ENCODE measurements at regions not wholly inside any gene's neighbourhood (a gene's known extent, or its start where the extent isn't known, plus 50 kb on each side); places are given as distances from the start of the nearest gene placed in this dataset.
A peak's percentile ranks its signal among the peaks of the same experiment; 100 is the strongest.

DNA sequence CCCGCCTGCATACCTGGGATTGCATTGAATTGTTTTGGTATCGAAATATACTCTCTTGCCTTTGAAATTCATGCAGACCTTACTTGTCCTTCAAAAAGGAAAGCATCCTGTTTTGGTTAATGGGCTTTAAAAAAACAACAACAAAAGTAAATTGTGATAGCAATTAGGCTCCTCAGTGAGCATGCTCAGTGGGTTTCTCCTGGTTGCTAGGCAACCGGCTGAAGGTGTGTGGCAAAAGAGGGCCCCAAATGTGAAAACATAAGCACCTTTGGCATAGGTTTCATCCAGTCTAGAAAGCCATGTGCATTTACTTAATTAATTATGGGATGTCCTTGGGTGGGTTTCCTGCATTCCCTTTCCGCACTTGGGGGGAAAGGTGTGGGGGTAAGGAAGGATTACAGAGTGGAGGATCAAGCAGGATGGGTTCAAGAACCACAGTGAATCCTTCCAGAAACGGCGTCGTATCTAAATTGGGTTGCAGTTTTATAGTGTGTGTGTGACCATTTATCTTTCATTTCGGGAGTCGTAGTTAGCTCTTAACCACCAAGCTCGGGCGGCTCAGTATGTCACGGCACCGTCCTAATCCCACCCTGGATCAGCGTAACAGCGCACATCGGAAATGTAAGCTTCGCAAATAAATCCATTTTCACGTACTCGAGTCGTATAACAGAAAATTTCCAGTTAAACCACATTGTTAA, 274.9 kb upstream of the TCF4 start:
- CTCF ChIA-PET = no interaction called here
- no peaks in the 10 kb centered on the region for H3K4me1 ChIP-seq
- no peak for ATAC-seq
- no peak for DNase-seq (ENCODE audit: low read depth in 1 of 2, low spot score in 1 of 2)
- H3K4me2 ChIP-seq = no peak overlapping the region
- WGBS (ENCODE audit: missing lambda C conversion rate) = 89% methylated on average over 20 of the region's 20 CpGs
- FAIRE-seq = no peak
- no peak for TF ChIP-seq ELK1 (IDR thresholded peaks at IDR 0.05; ENCODE audit: low read depth, low read length)
- TF ChIP-seq CTCF (IDR thresholded peaks at IDR 0.05) = no peak
- no peak for TF ChIP-seq EP300 (IDR thresholded peaks at IDR 0.05)
- no peak for TF ChIP-seq CBX8 (IDR thresholded peaks at IDR 0.05)
- no peak for TF ChIP-seq KDM5A (IDR thresholded peaks at IDR 0.05)
- TF ChIP-seq CHD4 (IDR thresholded peaks at IDR 0.05; ENCODE audit: borderline replicate concordance) = no peak
- POLR2A ChIA-PET = no interaction called here
- H3K4me3 ChIP-seq = no peak overlapping the region
- H3K9me3 ChIP-seq = no peaks in the 10 kb centered on the region
- H3K27ac ChIP-seq = no peak overlapping the region

DNA sequence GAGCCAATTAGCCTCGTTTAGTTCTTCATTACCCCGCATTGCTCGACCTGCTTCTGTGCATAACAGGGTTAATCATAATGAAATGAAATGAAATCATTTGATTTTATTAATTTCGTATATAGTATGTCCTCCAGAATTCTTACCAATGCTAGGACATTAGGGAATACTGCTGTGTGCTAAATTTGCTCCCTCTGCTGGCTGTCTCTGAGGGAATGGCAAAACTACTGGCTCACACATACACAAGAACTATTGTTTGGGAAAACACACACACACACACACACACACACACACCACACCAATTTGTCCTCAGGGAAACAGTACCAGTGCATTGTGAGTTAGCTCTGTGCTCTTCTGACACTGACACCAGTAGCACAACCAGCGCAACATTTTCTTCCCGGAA, 273.3 kb upstream of the TCF4 start:
- Histone ChIP-seq H3K27ac (no peak overlapping the region), H3K4me1 (peaks cover 10% of the 10 kb centered on the region), H3K4me3 (no peak overlapping the region), H3K9me3 (no peaks in the 10 kb centered on the region), H3K4me2 (no peak overlapping the region)
- DNase-seq (ENCODE audit: low read depth in 1 of 2, low spot score in 1 of 2) (peak in 1 of 2 experiments; percentile 33), ATAC-seq (peak in 1 of 2 experiments; percentile 51; a peak in 2 of 6 replicates), FAIRE-seq (no peak)
- TF ChIP-seq NFE2L2 (conservative IDR thresholded peaks at IDR 0.05; ENCODE audit: low read length) (no peak), SMC3 (IDR thresholded peaks at IDR 0.05) (peak; percentile 52), CTCF (IDR thresholded peaks at IDR 0.05) (peak; percentile 40), RAD21 (conservative IDR thresholded peaks at IDR 0.05 in 1 of 2, IDR thresholded peaks at IDR 0.05 in 1 of 2) (peak; percentile 39 to 46; a peak in 4 of 5 replicates)
- POLR2A ChIA-PET = no interaction called here
- CTCF ChIA-PET = interaction anchor here (0.8 to 1.0 kb wide), 4 partner anchors 9 to 627 kb away, joined by 3 read pairs; no protein-coding TSS in a partner anchor
- 52% methylated on average over 6 of the region's 6 CpGs for whole genome bisulfite sequencing (ENCODE audit: missing lambda C conversion rate)

DNA sequence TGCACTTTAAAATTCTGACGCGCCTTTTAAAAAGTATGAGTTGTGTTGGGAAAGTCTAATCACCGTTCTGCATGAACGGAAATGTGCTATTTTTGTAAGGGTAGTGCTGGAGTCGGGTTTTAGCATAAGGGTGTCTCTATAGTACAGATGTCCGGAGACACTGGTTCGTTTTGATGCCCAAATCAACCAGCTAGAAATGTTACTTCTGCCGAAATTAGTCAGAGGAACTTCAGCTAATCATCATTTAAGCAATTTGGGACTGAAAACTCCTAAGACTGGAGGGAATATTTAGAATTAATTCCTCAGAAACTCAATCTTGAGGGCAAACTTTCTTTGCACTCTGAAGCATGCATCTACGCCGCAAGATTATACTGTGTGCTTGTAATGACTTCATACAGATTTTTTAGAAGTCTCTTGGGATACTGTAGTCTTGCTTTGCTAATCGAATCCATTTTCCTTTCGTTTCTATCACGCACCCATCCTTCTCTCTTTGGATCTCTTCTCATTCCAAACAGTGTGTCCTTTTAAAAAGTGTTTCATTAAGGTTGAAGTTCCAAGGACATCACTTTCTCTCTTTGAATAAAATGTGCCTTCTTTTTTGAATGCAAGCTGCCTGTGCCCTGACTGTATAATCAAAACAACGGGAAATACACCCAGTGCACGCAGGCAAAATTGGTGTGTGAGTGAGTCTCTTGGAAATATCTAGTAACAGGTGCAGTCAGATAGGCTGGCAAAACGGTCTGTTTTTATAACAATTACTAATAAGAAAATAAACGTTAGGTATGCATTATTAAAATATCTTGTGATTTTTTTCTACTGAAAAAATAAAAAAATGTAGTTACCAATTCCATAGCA, 270.9 kb upstream of the TCF4 start:
- WGBS (ENCODE audit: missing lambda C conversion rate) = 72% methylated on average over 17 of the region's 17 CpGs
- no peak overlapping the region for H3K4me3 ChIP-seq
- ATAC-seq = no peak
- DNase-seq (ENCODE audit: low read depth in 1 of 2, low spot score in 1 of 2) = no peak
- H3K27ac ChIP-seq = no peak overlapping the region
- POLR2A ChIA-PET = no interaction called here
- no peak for TF ChIP-seq KDM5A (IDR thresholded peaks at IDR 0.05)
- TF ChIP-seq PHF8 (IDR thresholded peaks at IDR 0.05; ENCODE audit: borderline replicate concordance, low read depth) = no peak
- CTCF ChIA-PET = no interaction called here
- no peak for FAIRE-seq
- H3K4me2 ChIP-seq = no peak overlapping the region
- no peaks in the 10 kb centered on the region for H3K9me3 ChIP-seq
- H3K4me1 ChIP-seq = peaks cover 20% of the 10 kb centered on the region

DNA sequence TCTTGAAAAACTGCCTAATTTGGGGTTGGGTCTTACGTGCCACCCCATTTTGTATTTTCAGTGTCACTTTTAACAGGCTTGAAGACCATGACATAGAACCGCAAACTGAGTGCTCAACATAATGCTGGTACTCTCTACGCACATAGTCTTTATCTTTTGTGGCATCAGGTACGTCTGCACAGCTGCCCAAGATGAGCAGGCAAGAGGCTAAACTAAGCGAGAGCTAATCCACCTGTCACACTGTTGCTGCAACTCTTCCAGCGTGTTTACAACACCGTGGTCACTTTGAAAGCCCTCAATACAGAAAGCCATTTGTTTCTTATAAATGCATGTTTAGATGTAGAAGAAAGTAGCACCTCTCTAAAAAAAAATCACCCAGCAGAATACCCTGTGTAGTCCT, 270.0 kb upstream of the TCF4 start:
- no peak for ATAC-seq
- ChIA-PET CTCF (no interaction called here), POLR2A (no interaction called here)
- Histone ChIP-seq H3K4me2 (no peak overlapping the region), H3K9me3 (no peaks in the 10 kb centered on the region), H3K27ac (peak overlapping the region in 1 of 2 experiments; percentile 35; a peak in 1 of 6 replicates), H3K4me3 (no peak overlapping the region), H3K4me1 (peaks cover 20% of the 10 kb centered on the region)
- WGBS (ENCODE audit: missing lambda C conversion rate) = 88% methylated on average over 7 of the region's 7 CpGs
- FAIRE-seq = no peak
- DNase-seq (ENCODE audit: low read depth in 1 of 2, low spot score in 1 of 2) = no peak
- TF ChIP-seq ZSCAN20 (CRISPR knock-in tag; IDR thresholded peaks at IDR 0.05) = no peak
- TF ChIP-seq ZC3H11A (IDR thresholded peaks at IDR 0.05) = no peak
- no peak for TF ChIP-seq CHD4 (IDR thresholded peaks at IDR 0.05; ENCODE audit: borderline replicate concordance)
- no peak for TF ChIP-seq PBX3 (IDR thresholded peaks at IDR 0.05)
- TF ChIP-seq CEBPB (IDR thresholded peaks at IDR 0.05) = no peak
- TF ChIP-seq MAFK (IDR thresholded peaks at IDR 0.05; ENCODE audit: partially characterized antibody) = no peak
- TF ChIP-seq GATA3 (IDR thresholded peaks at IDR 0.05; ENCODE audit: borderline replicate concordance) = no peak
- no peak for TF ChIP-seq JUNB (IDR thresholded peaks at IDR 0.05)
- TF ChIP-seq FOSB (CRISPR knock-in tag; IDR thresholded peaks at IDR 0.05) = no peak
- TF ChIP-seq RAD21 (conservative IDR thresholded peaks at IDR 0.05 in 1 of 2, IDR thresholded peaks at IDR 0.05 in 1 of 2) = no peak
- TF ChIP-seq, protein P1, sequence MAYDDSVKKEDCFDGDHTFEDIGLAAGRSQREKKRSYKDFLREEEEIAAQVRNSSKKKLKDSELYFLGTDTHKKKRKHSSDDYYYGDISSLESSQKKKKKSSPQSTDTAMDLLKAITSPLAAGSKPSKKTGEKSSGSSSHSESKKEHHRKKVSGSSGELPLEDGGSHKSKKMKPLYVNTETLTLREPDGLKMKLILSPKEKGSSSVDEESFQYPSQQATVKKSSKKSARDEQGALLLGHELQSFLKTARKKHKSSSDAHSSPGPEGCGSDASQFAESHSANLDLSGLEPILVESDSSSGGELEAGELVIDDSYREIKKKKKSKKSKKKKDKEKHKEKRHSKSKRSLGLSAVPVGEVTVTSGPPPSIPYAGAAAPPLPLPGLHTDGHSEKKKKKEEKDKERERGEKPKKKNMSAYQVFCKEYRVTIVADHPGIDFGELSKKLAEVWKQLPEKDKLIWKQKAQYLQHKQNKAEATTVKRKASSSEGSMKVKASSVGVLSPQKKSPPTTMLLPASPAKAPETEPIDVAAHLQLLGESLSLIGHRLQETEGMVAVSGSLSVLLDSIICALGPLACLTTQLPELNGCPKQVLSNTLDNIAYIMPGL (CRISPR knock-in tag; IDR thresholded peaks at IDR 0.05; ENCODE audit: borderline replicate concordance) = no peak
- TF ChIP-seq MAZ (IDR thresholded peaks at IDR 0.05; ENCODE audit: borderline replicate concordance, low read depth, low read length) = no peak
